ENCODE measurements at regions not wholly inside any gene's neighbourhood (a gene's known extent, or its start where the extent isn't known, plus 50 kb on each side); places are given as distances from the start of the nearest gene placed in this dataset.

DNA sequence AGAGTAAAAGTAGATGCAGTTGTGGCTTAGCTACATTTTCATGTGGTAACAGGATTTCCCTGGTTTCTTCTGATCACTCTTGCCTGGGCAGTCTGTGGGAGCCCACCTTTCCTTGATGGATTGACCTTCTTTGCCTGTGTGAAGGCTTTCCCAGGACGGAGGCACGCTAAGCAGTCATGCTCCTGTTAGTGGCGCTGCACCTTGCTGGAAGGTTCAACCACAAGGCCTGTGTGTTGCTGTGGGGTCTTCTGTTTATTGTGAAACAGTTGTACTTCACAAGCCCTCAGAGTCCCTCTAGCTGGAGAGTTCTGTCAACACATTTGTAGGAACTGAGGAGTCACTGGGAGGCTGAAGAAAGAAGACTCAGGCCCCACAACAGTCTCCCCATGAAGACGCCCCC lies 402.0 kb downstream of the IRX1 start:
- Mint-ChIP-seq H3K4me1 (ENCODE audit: low read depth, unreplicated experiment) (no peaks in the 10 kb centered on the region), H3K36me3 (ENCODE audit: insufficient read depth, unreplicated experiment) (no peaks in the 10 kb centered on the region), H3K4me3 (ENCODE audit: low read depth, unreplicated experiment) (no peak overlapping the region), H3K9me3 (ENCODE audit: low read depth, unreplicated experiment) (peaks cover 6% of the 10 kb centered on the region), H3K27me3 (ENCODE audit: unreplicated experiment) (no peaks in the 10 kb centered on the region), H3K27ac (ENCODE audit: unreplicated experiment) (no peak overlapping the region)
- intact Hi-C loops (cut with micrococcal nuclease; ENCODE audit: unreplicated experiment), result no loop called here
- DNase-seq, result no peak
- no TSS peak for BruUV-seq (replicated peaks)
- TF ChIP-seq, protein P1, sequence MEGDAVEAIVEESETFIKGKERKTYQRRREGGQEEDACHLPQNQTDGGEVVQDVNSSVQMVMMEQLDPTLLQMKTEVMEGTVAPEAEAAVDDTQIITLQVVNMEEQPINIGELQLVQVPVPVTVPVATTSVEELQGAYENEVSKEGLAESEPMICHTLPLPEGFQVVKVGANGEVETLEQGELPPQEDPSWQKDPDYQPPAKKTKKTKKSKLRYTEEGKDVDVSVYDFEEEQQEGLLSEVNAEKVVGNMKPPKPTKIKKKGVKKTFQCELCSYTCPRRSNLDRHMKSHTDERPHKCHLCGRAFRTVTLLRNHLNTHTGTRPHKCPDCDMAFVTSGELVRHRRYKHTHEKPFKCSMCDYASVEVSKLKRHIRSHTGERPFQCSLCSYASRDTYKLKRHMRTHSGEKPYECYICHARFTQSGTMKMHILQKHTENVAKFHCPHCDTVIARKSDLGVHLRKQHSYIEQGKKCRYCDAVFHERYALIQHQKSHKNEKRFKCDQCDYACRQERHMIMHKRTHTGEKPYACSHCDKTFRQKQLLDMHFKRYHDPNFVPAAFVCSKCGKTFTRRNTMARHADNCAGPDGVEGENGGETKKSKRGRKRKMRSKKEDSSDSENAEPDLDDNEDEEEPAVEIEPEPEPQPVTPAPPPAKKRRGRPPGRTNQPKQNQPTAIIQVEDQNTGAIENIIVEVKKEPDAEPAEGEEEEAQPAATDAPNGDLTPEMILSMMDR (IDR thresholded peaks at IDR 0.05; ENCODE audit: unreplicated experiment), result no peak
- CTCF ChIA-PET, result no interaction called here

- intact Hi-C loops (cut with micrococcal nuclease; ENCODE audit: unreplicated experiment), result no loop called here
- no peak overlapping the region for H3K4me3 Mint-ChIP-seq (ENCODE audit: low read depth, unreplicated experiment)
- no peak for DNase-seq
- TF ChIP-seq, protein P1 (IDR thresholded peaks at IDR 0.05; ENCODE audit: unreplicated experiment), result no peak
- H3K36me3 Mint-ChIP-seq (ENCODE audit: insufficient read depth, unreplicated experiment), result no peaks in the 10 kb centered on the region
- H3K27me3 Mint-ChIP-seq (ENCODE audit: unreplicated experiment), result no peaks in the 10 kb centered on the region
- H3K4me1 Mint-ChIP-seq (ENCODE audit: low read depth, unreplicated experiment), result no peaks in the 10 kb centered on the region
- CTCF ChIA-PET, result no interaction called here
- no TSS peak for BruUV-seq (replicated peaks)
- H3K9me3 Mint-ChIP-seq (ENCODE audit: low read depth, unreplicated experiment), result peaks cover 8% of the 10 kb centered on the region
- H3K27ac Mint-ChIP-seq (ENCODE audit: unreplicated experiment), result no peak overlapping the region
Measured at GRCh38 chr5:3999929-4000328, 404.3 kb downstream of the IRX1 start.

GRCh38 chr5:4001004-4001403 lies 405.4 kb downstream of the IRX1 start:
- Mint-ChIP-seq H3K27me3 (ENCODE audit: unreplicated experiment) (no peaks in the 10 kb centered on the region), H3K36me3 (ENCODE audit: insufficient read depth, unreplicated experiment) (no peaks in the 10 kb centered on the region), H3K27ac (ENCODE audit: unreplicated experiment) (no peak overlapping the region), H3K9me3 (ENCODE audit: low read depth, unreplicated experiment) (peaks cover 8% of the 10 kb centered on the region), H3K4me3 (ENCODE audit: low read depth, unreplicated experiment) (no peak overlapping the region), H3K4me1 (ENCODE audit: low read depth, unreplicated experiment) (no peaks in the 10 kb centered on the region)
- TF ChIP-seq, protein P1 (IDR thresholded peaks at IDR 0.05; ENCODE audit: unreplicated experiment), result no peak
- DNase-seq, result no peak
- CTCF ChIA-PET, result no interaction called here
- intact Hi-C loops (cut with micrococcal nuclease; ENCODE audit: unreplicated experiment), result no loop called here
- BruUV-seq (replicated peaks), result no TSS peak

- Mint-ChIP-seq H3K27me3 (ENCODE audit: unreplicated experiment) (no peaks in the 10 kb centered on the region), H3K4me1 (ENCODE audit: low read depth, unreplicated experiment) (no peaks in the 10 kb centered on the region), H3K27ac (ENCODE audit: unreplicated experiment) (no peak overlapping the region), H3K4me3 (ENCODE audit: low read depth, unreplicated experiment) (no peak overlapping the region), H3K9me3 (ENCODE audit: low read depth, unreplicated experiment) (peaks cover 8% of the 10 kb centered on the region), H3K36me3 (ENCODE audit: insufficient read depth, unreplicated experiment) (no peaks in the 10 kb centered on the region)
- BruUV-seq (replicated peaks), result no TSS peak
- CTCF ChIA-PET, result no interaction called here
- intact Hi-C loops (cut with micrococcal nuclease; ENCODE audit: unreplicated experiment), result no loop called here
- no peak for DNase-seq
- TF ChIP-seq, protein P1 (IDR thresholded peaks at IDR 0.05; ENCODE audit: unreplicated experiment), result no peak
Measured at GRCh38 chr5:4001758-4002533, 406.3 kb downstream of the IRX1 start.
